ENCODE measurements at regions not wholly inside any gene's neighbourhood (a gene's known extent, or its start where the extent isn't known, plus 50 kb on each side); places are given as distances from the start of the nearest gene placed in this dataset.

DNA sequence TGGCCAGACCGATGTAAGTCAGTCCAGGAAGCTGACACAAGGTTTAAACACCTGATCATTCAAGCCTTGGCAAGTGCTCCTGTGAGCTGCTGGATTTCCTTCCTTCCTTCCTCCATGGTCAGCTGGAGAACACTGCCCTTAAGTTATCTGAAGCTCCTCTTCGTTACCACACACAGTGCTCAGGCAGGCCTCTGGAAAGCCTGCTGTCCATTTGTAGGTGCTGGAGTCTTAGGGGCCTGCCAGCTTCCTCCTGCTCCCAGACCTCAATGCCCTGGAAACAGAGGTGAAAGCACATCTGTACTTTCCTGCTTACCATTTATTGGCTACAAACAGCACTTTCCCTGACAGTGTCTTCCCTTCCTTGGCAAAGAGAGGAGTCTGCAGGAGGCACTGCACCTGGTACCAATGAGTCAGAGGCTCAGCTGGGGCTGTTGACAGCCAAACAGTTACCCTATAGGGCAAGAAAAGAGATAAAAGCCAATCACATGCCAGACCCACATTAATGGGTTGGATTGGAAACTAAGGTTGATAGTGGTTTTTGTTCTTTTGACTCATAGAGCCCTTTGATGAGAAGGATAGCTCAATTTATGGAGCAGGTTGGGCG lies 72.6 kb upstream of the PUM3 start:
- TF ChIP-seq POLR2AphosphoS5 (IDR thresholded peaks at IDR 0.05; ENCODE audit: low read depth, low read length) (no peak), CBX3 (IDR thresholded peaks at IDR 0.05; ENCODE audit: low read depth) (no peak), ELF1 (IDR thresholded peaks at IDR 0.05; ENCODE audit: borderline replicate concordance, low read depth) (no peak), SRF (IDR thresholded peaks at IDR 0.05; ENCODE audit: low read depth) (no peak), CTCF (IDR thresholded peaks at IDR 0.05 in 2 of 3, conservative IDR thresholded peaks at IDR 0.05 in 1 of 3; ENCODE audit: borderline replicate concordance in 1 of 3, insufficient read depth in 1 of 3, low read depth in 2 of 3, low read length in 2 of 3) (no peak), EZH2 (IDR thresholded peaks at IDR 0.05) (no peak), POLR2A (IDR thresholded peaks at IDR 0.05; ENCODE audit: borderline replicate concordance, extremely low read depth, insufficient read depth, insufficient read length) (no peak)
- TF ChIP-seq, protein P1, sequence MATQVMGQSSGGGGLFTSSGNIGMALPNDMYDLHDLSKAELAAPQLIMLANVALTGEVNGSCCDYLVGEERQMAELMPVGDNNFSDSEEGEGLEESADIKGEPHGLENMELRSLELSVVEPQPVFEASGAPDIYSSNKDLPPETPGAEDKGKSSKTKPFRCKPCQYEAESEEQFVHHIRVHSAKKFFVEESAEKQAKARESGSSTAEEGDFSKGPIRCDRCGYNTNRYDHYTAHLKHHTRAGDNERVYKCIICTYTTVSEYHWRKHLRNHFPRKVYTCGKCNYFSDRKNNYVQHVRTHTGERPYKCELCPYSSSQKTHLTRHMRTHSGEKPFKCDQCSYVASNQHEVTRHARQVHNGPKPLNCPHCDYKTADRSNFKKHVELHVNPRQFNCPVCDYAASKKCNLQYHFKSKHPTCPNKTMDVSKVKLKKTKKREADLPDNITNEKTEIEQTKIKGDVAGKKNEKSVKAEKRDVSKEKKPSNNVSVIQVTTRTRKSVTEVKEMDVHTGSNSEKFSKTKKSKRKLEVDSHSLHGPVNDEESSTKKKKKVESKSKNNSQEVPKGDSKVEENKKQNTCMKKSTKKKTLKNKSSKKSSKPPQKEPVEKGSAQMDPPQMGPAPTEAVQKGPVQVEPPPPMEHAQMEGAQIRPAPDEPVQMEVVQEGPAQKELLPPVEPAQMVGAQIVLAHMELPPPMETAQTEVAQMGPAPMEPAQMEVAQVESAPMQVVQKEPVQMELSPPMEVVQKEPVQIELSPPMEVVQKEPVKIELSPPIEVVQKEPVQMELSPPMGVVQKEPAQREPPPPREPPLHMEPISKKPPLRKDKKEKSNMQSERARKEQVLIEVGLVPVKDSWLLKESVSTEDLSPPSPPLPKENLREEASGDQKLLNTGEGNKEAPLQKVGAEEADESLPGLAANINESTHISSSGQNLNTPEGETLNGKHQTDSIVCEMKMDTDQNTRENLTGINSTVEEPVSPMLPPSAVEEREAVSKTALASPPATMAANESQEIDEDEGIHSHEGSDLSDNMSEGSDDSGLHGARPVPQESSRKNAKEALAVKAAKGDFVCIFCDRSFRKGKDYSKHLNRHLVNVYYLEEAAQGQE (IDR thresholded peaks at IDR 0.05; ENCODE audit: low read depth): no peak

Data from HCT116 (cell line).